PC-9 (cell line): ENCODE measurements at regions not wholly inside any gene's neighbourhood (a gene's known extent, or its start where the extent isn't known, plus 50 kb on each side); places are given as distances from the start of the nearest gene placed in this dataset.

Experiments used
- BruUV-seq: library from RNA; stranded (reverse); fragments of 400-500 nt; replicated peaks from 2 replicates; lab custom pipeline; 2021; lab: Mats Ljungman, UMichigan
- CTCF ChIA-PET: fragments of 300-600 bp; sonication (Branson Sonifier 250); formaldehyde crosslinking; loops from one replicate; lab custom pipeline; 2022; ENCODE audit warnings: antibody characterized with exemption; lab: Charles Lee
- POLR2A ChIA-PET: fragments of 300-600 bp; sonication (Branson Sonifier 250); formaldehyde crosslinking; loops from one replicate; lab custom pipeline; 2022; ENCODE audit warnings: antibody characterized with exemption; ENCODE audit not compliant: unreplicated experiment; lab: Charles Lee
- DNase-seq, 2 experiments: peaks; one replicate each; pipeline versions ENCODE4 v3.0.0 to v3.0.0-alpha.2; 2015 to 2022; ENCODE audit warnings: mixed read lengths in 1 of 2
- H2AFZ ChIP-seq: fragments of 200-600 bp; sonication (generic); 2 replicates; pipeline ENCODE4 v1.8.1; 2017; ENCODE audit warnings: antibody characterized with exemption
- H3F3A ChIP-seq: fragments of 200-600 bp; sonication (generic); 2 replicates; pipeline ENCODE4 v1.8.1; 2017; ENCODE audit warnings: antibody characterized with exemption, mild to moderate bottlenecking, low read depth; ENCODE audit not compliant: insufficient read depth
- H3K27ac ChIP-seq: fragments of 200-600 bp; sonication (generic); 2 replicates; pipeline ENCODE4 v1.6.1; 2016; ENCODE audit warnings: mixed run types
- H3K27me3 ChIP-seq: fragments of 200-600 bp; sonication (generic); 2 replicates; pipeline ENCODE4 v1.6.1; 2016; ENCODE audit warnings: low read depth, mixed run types; ENCODE audit not compliant: insufficient read depth
- H3K36me3 ChIP-seq: fragments of 200-600 bp; sonication (generic); 2 replicates; pipeline ENCODE4 v1.6.1; 2016; ENCODE audit warnings: low read depth, mixed run types
- H3K4me1 ChIP-seq: fragments of 200-600 bp; sonication (generic); replicated peaks from 2 replicates; pipeline ENCODE4 v1.6.1; 2016; ENCODE audit warnings: mixed run types; ENCODE audit not compliant: insufficient read depth
- H3K4me2 ChIP-seq: fragments of 200-600 bp; sonication (generic); 2 replicates; pipeline ENCODE4 v1.6.1; 2017; ENCODE audit warnings: mixed run types
- H3K4me3 ChIP-seq: fragments of 200-600 bp; sonication (generic); 2 replicates; pipeline ENCODE4 v1.6.1; 2016; ENCODE audit warnings: mixed run types
- H3K79me2 ChIP-seq: fragments of 200-600 bp; sonication (generic); 2 replicates; pipeline ENCODE4 v1.6.1; 2017; ENCODE audit warnings: low read depth, mixed run types
- H3K9me2 ChIP-seq: fragments of 200-600 bp; sonication (generic); 2 replicates; pipeline ENCODE4 v1.8.1; 2017; ENCODE audit warnings: mild to moderate bottlenecking; ENCODE audit not compliant: insufficient read depth
- H3K9me3 ChIP-seq: fragments of 200-600 bp; sonication (generic); 2 replicates; pipeline ENCODE4 v1.8.1; 2016; ENCODE audit warnings: low read depth; ENCODE audit not compliant: insufficient read depth
- H4K20me1 ChIP-seq: fragments of 200-600 bp; sonication (generic); 2 replicates; pipeline ENCODE4 v1.8.1; 2017; ENCODE audit not compliant: insufficient read depth
- CTCF ChIP-seq: fragments of 200-600 bp; sonication (generic); conservative IDR thresholded peaks from 2 replicates; pipeline ENCODE4 v1.6.1; 2017; ENCODE audit warnings: mixed run types, antibody characterized with exemption, mild to moderate bottlenecking, moderate library complexity
- EZH2 ChIP-seq: fragments of 200-600 bp; sonication (generic); IDR thresholded peaks from 2 replicates; pipeline ENCODE4 v1.8.0; 2017; ENCODE audit warnings: antibody characterized with exemption, low read depth
- intact Hi-C: fragments of 100-400 bp; cut with micrococcal nuclease; formaldehyde crosslinking; loops from one replicate; pipeline ENCODE4 v1.10.0; 2022; ENCODE audit not compliant: unreplicated experiment

- TF ChIP-seq CTCF (no peak), EZH2 (no peak)
- Histone ChIP-seq H3K79me2 (no peaks in the 10 kb centered on the region), H3K4me3 (no peak overlapping the region), H3K9me3 (no peaks in the 10 kb centered on the region), H3K36me3 (no peaks in the 10 kb centered on the region), H2AFZ (no peak overlapping the region), H3K27me3 (no peaks in the 10 kb centered on the region), H3K9me2 (no peaks in the 10 kb centered on the region), H4K20me1 (no peaks in the 10 kb centered on the region), H3K4me2 (no peak overlapping the region), H3F3A (no peaks in the 10 kb centered on the region), H3K4me1 (peaks cover 3% of the 10 kb centered on the region; the same call in 1 of the 2 replicates), H3K27ac (no peak overlapping the region)
- ChIA-PET POLR2A (no interaction called here), CTCF (no interaction called here)
- intact Hi-C loops, result no loop called here
- no TSS peak for BruUV-seq
- DNase-seq, result no peak
Measured at GRCh38 chr4:43362875-43363636, 470.5 kb downstream of the GRXCR1 start.

GRCh38 chr4:43369036-43369594 is 476.6 kb downstream of the GRXCR1 start:
- intact Hi-C loops, result no loop called here
- no peaks in the 10 kb centered on the region for H3K36me3 ChIP-seq
- ChIA-PET POLR2A (no interaction called here), CTCF (no interaction called here)
- no peak overlapping the region for H3K4me2 ChIP-seq
- no TSS peak for BruUV-seq
- H3K9me3 ChIP-seq, result no peaks in the 10 kb centered on the region
- H3K4me3 ChIP-seq, result no peak overlapping the region
- H3K79me2 ChIP-seq, result no peaks in the 10 kb centered on the region
- no peak for DNase-seq
- H3K27me3 ChIP-seq, result no peaks in the 10 kb centered on the region
- TF ChIP-seq EZH2 (no peak), CTCF (no peak)
- no peaks in the 10 kb centered on the region for H3K4me1 ChIP-seq
- H2AFZ ChIP-seq, result peak overlapping the region; percentile 31; the same call in 1 of the 2 replicates
- no peaks in the 10 kb centered on the region for H3K9me2 ChIP-seq
- H3K27ac ChIP-seq, result no peak overlapping the region
- no peaks in the 10 kb centered on the region for H3F3A ChIP-seq
- H4K20me1 ChIP-seq, result no peaks in the 10 kb centered on the region

- no peaks in the 10 kb centered on the region for H3K4me1 ChIP-seq
- CTCF ChIA-PET, result no interaction called here
- no peak for DNase-seq
- H3K27me3 ChIP-seq, result no peaks in the 10 kb centered on the region
- no TSS peak for BruUV-seq
- intact Hi-C loops, result no loop called here
- TF ChIP-seq CTCF (no peak), EZH2 (no peak)
- POLR2A ChIA-PET, result no interaction called here
- no peak overlapping the region for H2AFZ ChIP-seq
- H3F3A ChIP-seq, result no peaks in the 10 kb centered on the region
- no peaks in the 10 kb centered on the region for H3K79me2 ChIP-seq
- H3K9me2 ChIP-seq, result no peaks in the 10 kb centered on the region
- no peaks in the 10 kb centered on the region for H4K20me1 ChIP-seq
- no peak overlapping the region for H3K27ac ChIP-seq
- H3K9me3 ChIP-seq, result no peaks in the 10 kb centered on the region
- H3K4me2 ChIP-seq, result no peak overlapping the region
- H3K36me3 ChIP-seq, result no peaks in the 10 kb centered on the region
- H3K4me3 ChIP-seq, result no peak overlapping the region
Measured at GRCh38 chr4:43373201-43373600, 480.7 kb downstream of the GRXCR1 start.
